GM12878 (cell line): ENCODE measurements at regions not wholly inside any gene's neighbourhood (a gene's known extent, or its start where the extent isn't known, plus 50 kb on each side); places are given as distances from the start of the nearest gene placed in this dataset.

Source experiments
- ATAC-seq: fragments of 200-7000 bp; cut with Tn5 transposase; 3 replicates; pipeline ENCODE4 v1.9.1; 2020; ENCODE audit warnings: mild to moderate bottlenecking, moderate library complexity
- BruUV-seq: library from RNA; stranded (reverse); fragments of 400-500 nt; replicated peaks from 2 replicates; lab custom pipeline; 2021; lab: Mats Ljungman, UMichigan
- CTCF ChIA-PET: fragments of 300-600 bp; sonication (Branson Sonifier 250); formaldehyde crosslinking; extraction: SDS; loops from one replicate; lab custom pipeline; 2021; ENCODE audit warnings: inconsistent platforms; lab: Yijun Ruan, JAX
- POLR2A ChIA-PET: fragments of 350-600 bp; formaldehyde crosslinking; extraction: SDS; loops from one replicate; lab custom pipeline; 2021; ENCODE audit warnings: inconsistent platforms; lab: Charles Lee
- RAD21 ChIA-PET: fragments of 300-600 bp; sonication (Branson Sonifier 250); formaldehyde crosslinking; loops from one replicate; lab custom pipeline; 2023; ENCODE audit warnings: antibody characterized with exemption; ENCODE audit not compliant: unreplicated experiment; lab: Charles Lee
- SMC1A ChIA-PET: fragments of 300-600 bp; sonication (Branson Sonifier 250); formaldehyde crosslinking; loops from one replicate; lab custom pipeline; 2023; ENCODE audit not compliant: unreplicated experiment, uncharacterized antibody; lab: Charles Lee
- DNase-seq: peaks from one replicate; pipeline ENCODE4 v3.0.0-alpha.2; 2011; ENCODE audit warnings: low read depth, low spot score
- FAIRE-seq: peaks from 3 replicates; lab custom pipeline; 2011; peaks lifted over from hg19 to GRCh38; lab: Jason Lieb, UNC
- H2AFZ ChIP-seq: 2 replicates; pipeline ENCODE4 v1.6.0; 2011; ENCODE audit warnings: low read depth, low read length, control low read depth; ENCODE audit not compliant: control insufficient read depth
- H3K27ac ChIP-seq: 2 replicates; pipeline ENCODE4 v1.5.1; 2011; ENCODE audit warnings: control low read depth; ENCODE audit not compliant: control insufficient read depth, insufficient read depth
- H3K27me3 ChIP-seq, 2 experiments: replicated peaks in 1 of 2; 2 replicates each; pipeline versions ENCODE4 v1.6.0 to v1.6.1; 2011; ENCODE audit warnings: low read length in 1 of 2; ENCODE audit not compliant: control insufficient read depth in 2 of 2, insufficient read depth in 2 of 2
- H3K36me3 ChIP-seq, 2 experiments: 2 replicates each; pipeline ENCODE4 v1.5.1; 2011; ENCODE audit warnings: low read length in 1 of 2; ENCODE audit not compliant: control insufficient read depth in 2 of 2, insufficient read depth in 2 of 2
- H3K4me1 ChIP-seq: 2 replicates; pipeline ENCODE4 v1.6.1; 2011; ENCODE audit warnings: mild to moderate bottlenecking, low read length, moderate library complexity, mixed read lengths; ENCODE audit not compliant: control insufficient read depth, insufficient read depth
- H3K4me2 ChIP-seq: 2 replicates; pipeline ENCODE4 v1.6.0; 2011; ENCODE audit warnings: control low read depth; ENCODE audit not compliant: control insufficient read depth, insufficient read depth
- H3K4me3 ChIP-seq: fragments of 200-600 bp; sonication (generic); 2 replicates; pipeline ENCODE4 v1.5.1; 2016
- H3K79me2 ChIP-seq: 2 replicates; pipeline ENCODE4 v1.6.0; 2011; ENCODE audit warnings: low read length; ENCODE audit not compliant: control insufficient read depth, insufficient read depth
- H3K9ac ChIP-seq: 2 replicates; pipeline ENCODE4 v1.8.0; 2011; ENCODE audit warnings: low read length, control low read depth, mixed read lengths; ENCODE audit not compliant: control insufficient read depth, insufficient read depth
- H3K9me3 ChIP-seq: replicated peaks from 3 replicates; pipeline ENCODE4 v1.5.1; 2011; ENCODE audit warnings: mild to moderate bottlenecking, low read length; ENCODE audit not compliant: control insufficient read depth, insufficient read depth
- H4K20me1 ChIP-seq: 2 replicates; pipeline ENCODE4 v1.6.0; 2011; ENCODE audit not compliant: control insufficient read depth, insufficient read depth
- CBX5 ChIP-seq: sonication (generic); IDR thresholded peaks from 2 replicates; pipeline ENCODE4 v1.6.1; 2016; ENCODE audit warnings: low read depth, moderate library complexity, mild to moderate bottlenecking, inconsistent platforms
- EGR1 ChIP-seq, 2 experiments: IDR thresholded peaks; 1 replicate in 1 of 2; 2 replicates in 1 of 2; pipeline ENCODE4 v1.6.1; 2011 to 2012; ENCODE audit warnings: low read depth in 2 of 2, low read length in 2 of 2, borderline replicate concordance in 1 of 2, mild to moderate bottlenecking in 1 of 2, moderate library complexity in 1 of 2
- EZH2 ChIP-seq: IDR thresholded peaks from 2 replicates; pipeline ENCODE4 v1.6.1; 2012; ENCODE audit warnings: low read depth, mild to moderate bottlenecking, control low read depth, inconsistent platforms, low read length, borderline replicate concordance; ENCODE audit not compliant: control insufficient read depth
- MYB ChIP-seq: fragments of 150-350 bp; IDR thresholded peaks from 2 replicates; pipeline ENCODE4 v1.6.1; 2014; ENCODE audit warnings: mild to moderate bottlenecking, low read depth, low read length, borderline replicate concordance
- NR2C2 ChIP-seq: IDR thresholded peaks from 2 replicates; pipeline ENCODE4 v1.6.1; 2011; ENCODE audit warnings: borderline replicate concordance, low read depth; ENCODE audit not compliant: control insufficient read depth, insufficient read length
- RB1 ChIP-seq: fragments of 450-650 bp; formaldehyde crosslinking; IDR thresholded peaks from 2 replicates; pipeline ENCODE4 v1.6.1; 2017; ENCODE audit warnings: mild to moderate bottlenecking, borderline replicate concordance
- SP1 ChIP-seq: IDR thresholded peaks from one replicate; pipeline ENCODE4 v1.6.1; 2011; ENCODE audit warnings: low read depth, low read length
- SUZ12 ChIP-seq: fragments of 200-600 bp; sonication (generic); IDR thresholded peaks from one replicate; pipeline ENCODE4 v1.6.1; 2018; ENCODE audit warnings: antibody characterized with exemption, mild to moderate bottlenecking; ENCODE audit not compliant: unreplicated experiment
- ZBTB33 ChIP-seq: fragments of 450-650 bp; IDR thresholded peaks from 2 replicates; pipeline ENCODE4 v1.6.1; 2017; ENCODE audit warnings: mild to moderate bottlenecking
- WGBS: methylation state at CpG from one replicate; pipeline ENCODE4 v1.1.6; 2016; ENCODE audit warnings: low lambda C conversion rate; ENCODE audit not compliant: insufficient replicate concordance, insufficient coverage; ENCODE audit errors: missing lambda C conversion rate; 5-methylcytosine and 5-hydroxymethylcytosine counted together
- in situ Hi-C: fragments of 300-500 bp; cut with MboI; formaldehyde crosslinking; loops from 9 replicates; pipeline ENCODE4 v1.14.3; 2018; ENCODE audit warnings: mixed read lengths
- intact Hi-C: fragments of 100-400 bp; cut with micrococcal nuclease; formaldehyde crosslinking; loops from one replicate; pipeline ENCODE4 v1.14.2; 2022; ENCODE audit not compliant: unreplicated experiment
- TF ChIP-seq, protein P1 (sequence below): fragments of 150-350 bp; IDR thresholded peaks from 2 replicates; pipeline ENCODE4 v1.6.1; 2016; ENCODE audit warnings: low read depth, low read length
- TF ChIP-seq, protein P2 (sequence below), 3 experiments: IDR thresholded peaks in 2 of 3; conservative IDR thresholded peaks in 1 of 3; 2 replicates each; pipeline ENCODE4 v1.5.1; 2011; ENCODE audit warnings: low read depth in 3 of 3, low read length in 3 of 3, mild to moderate bottlenecking in 3 of 3, control low read depth in 2 of 3, moderate library complexity in 2 of 3, inconsistent platforms in 1 of 3, mixed read lengths in 1 of 3; ENCODE audit not compliant: control insufficient read depth in 2 of 3, insufficient read depth in 1 of 3; ENCODE audit errors: extremely low read depth in 1 of 3

GRCh38 chr5:2619216-2619615, 132.3 kb downstream of the IRX2 start:
- in situ Hi-C loops (no loop called here), intact Hi-C loops (no loop called here)
- no peaks in the 10 kb centered on the region for H3K36me3 ChIP-seq
- H3K4me2 ChIP-seq: no peak overlapping the region
- H2AFZ ChIP-seq: no peak overlapping the region
- no peaks in the 10 kb centered on the region for H4K20me1 ChIP-seq
- H3K27me3 ChIP-seq: no peaks in the 10 kb centered on the region
- DNase-seq (no peak), FAIRE-seq (no peak), ATAC-seq (no peak)
- SMC1A ChIA-PET: no interaction called here
- 12% methylated on average over 6 of the region's 6 CpGs for WGBS
- H3K27ac ChIP-seq: no peak overlapping the region
- TF ChIP-seq EZH2 (no peak), ZBTB33 (no peak), MYB (no peak), SUZ12 (no peak), EGR1 (IDR thresholded peaks at IDR 0.05; ENCODE audit: borderline replicate concordance in 1 of 2, low read depth in 2 of 2, low read length in 2 of 2) (no peak), NR2C2 (no peak), SP1 (no peak), CBX5 (no peak), RB1 (no peak)
- TF ChIP-seq, protein P1, sequence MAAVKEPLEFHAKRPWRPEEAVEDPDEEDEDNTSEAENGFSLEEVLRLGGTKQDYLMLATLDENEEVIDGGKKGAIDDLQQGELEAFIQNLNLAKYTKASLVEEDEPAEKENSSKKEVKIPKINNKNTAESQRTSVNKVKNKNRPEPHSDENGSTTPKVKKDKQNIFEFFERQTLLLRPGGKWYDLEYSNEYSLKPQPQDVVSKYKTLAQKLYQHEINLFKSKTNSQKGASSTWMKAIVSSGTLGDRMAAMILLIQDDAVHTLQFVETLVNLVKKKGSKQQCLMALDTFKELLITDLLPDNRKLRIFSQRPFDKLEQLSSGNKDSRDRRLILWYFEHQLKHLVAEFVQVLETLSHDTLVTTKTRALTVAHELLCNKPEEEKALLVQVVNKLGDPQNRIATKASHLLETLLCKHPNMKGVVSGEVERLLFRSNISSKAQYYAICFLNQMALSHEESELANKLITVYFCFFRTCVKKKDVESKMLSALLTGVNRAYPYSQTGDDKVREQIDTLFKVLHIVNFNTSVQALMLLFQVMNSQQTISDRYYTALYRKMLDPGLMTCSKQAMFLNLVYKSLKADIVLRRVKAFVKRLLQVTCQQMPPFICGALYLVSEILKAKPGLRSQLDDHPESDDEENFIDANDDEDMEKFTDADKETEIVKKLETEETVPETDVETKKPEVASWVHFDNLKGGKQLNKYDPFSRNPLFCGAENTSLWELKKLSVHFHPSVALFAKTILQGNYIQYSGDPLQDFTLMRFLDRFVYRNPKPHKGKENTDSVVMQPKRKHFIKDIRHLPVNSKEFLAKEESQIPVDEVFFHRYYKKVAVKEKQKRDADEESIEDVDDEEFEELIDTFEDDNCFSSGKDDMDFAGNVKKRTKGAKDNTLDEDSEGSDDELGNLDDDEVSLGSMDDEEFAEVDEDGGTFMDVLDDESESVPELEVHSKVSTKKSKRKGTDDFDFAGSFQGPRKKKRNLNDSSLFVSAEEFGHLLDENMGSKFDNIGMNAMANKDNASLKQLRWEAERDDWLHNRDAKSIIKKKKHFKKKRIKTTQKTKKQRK: no peak
- TF ChIP-seq, protein P2, sequence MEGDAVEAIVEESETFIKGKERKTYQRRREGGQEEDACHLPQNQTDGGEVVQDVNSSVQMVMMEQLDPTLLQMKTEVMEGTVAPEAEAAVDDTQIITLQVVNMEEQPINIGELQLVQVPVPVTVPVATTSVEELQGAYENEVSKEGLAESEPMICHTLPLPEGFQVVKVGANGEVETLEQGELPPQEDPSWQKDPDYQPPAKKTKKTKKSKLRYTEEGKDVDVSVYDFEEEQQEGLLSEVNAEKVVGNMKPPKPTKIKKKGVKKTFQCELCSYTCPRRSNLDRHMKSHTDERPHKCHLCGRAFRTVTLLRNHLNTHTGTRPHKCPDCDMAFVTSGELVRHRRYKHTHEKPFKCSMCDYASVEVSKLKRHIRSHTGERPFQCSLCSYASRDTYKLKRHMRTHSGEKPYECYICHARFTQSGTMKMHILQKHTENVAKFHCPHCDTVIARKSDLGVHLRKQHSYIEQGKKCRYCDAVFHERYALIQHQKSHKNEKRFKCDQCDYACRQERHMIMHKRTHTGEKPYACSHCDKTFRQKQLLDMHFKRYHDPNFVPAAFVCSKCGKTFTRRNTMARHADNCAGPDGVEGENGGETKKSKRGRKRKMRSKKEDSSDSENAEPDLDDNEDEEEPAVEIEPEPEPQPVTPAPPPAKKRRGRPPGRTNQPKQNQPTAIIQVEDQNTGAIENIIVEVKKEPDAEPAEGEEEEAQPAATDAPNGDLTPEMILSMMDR (IDR thresholded peaks at IDR 0.05 in 2 of 3, conservative IDR thresholded peaks at IDR 0.05 in 1 of 3; ENCODE audit: control insufficient read depth in 2 of 3, extremely low read depth in 1 of 3, insufficient read depth in 1 of 3, low read depth in 3 of 3, low read length in 3 of 3): no peak
- BruUV-seq: no TSS peak
- no peak overlapping the region for H3K4me3 ChIP-seq
- CTCF ChIA-PET: no interaction called here
- H3K4me1 ChIP-seq: no peaks in the 10 kb centered on the region
- no peaks in the 10 kb centered on the region; the same call in 2 of the 3 replicates for H3K9me3 ChIP-seq
- H3K79me2 ChIP-seq: no peaks in the 10 kb centered on the region
- H3K9ac ChIP-seq: no peak overlapping the region
- RAD21 ChIA-PET: no interaction called here
- POLR2A ChIA-PET: no interaction called here
